C4-2B (cell line): ENCODE measurements at regions not wholly inside any gene's neighbourhood (a gene's known extent, or its start where the extent isn't known, plus 50 kb on each side); places are given as distances from the start of the nearest gene placed in this dataset.

Experiments used
- H3K27ac ChIP-seq: fragments of 450-650 bp; 2 replicates; pipeline ENCODE4 v1.5.1; 2017
- ZFX ChIP-seq: fragments of 450-650 bp; IDR thresholded peaks from 2 replicates; pipeline ENCODE4 v1.6.1; 2017
- TF ChIP-seq, protein P1 (sequence below): fragments of 450-650 bp; conservative IDR thresholded peaks from 2 replicates; pipeline ENCODE4 v1.5.1; 2017; ENCODE audit warnings: mild to moderate bottlenecking

DNA sequence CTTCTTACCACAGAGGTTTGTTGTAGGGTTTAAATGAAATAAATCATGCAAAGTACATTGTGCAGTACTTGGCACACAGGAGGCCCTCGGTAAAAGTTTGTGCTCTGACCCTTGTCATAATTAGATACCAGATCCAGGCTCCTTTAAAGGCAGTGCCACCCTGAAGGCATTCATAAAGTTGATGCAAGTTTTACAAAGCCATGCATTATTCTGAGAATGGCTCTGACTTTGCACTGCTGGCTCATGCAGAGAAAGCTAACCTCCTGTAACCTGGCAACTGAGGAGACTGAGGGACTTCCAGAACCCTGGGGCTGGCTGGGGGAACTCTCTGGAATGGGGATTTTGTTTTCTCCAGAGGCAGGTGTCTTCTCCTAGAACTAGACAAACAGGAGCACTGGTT is 570.9 kb downstream of the CCSER2 start:
- no peak for TF ChIP-seq ZFX
- TF ChIP-seq, protein P1, sequence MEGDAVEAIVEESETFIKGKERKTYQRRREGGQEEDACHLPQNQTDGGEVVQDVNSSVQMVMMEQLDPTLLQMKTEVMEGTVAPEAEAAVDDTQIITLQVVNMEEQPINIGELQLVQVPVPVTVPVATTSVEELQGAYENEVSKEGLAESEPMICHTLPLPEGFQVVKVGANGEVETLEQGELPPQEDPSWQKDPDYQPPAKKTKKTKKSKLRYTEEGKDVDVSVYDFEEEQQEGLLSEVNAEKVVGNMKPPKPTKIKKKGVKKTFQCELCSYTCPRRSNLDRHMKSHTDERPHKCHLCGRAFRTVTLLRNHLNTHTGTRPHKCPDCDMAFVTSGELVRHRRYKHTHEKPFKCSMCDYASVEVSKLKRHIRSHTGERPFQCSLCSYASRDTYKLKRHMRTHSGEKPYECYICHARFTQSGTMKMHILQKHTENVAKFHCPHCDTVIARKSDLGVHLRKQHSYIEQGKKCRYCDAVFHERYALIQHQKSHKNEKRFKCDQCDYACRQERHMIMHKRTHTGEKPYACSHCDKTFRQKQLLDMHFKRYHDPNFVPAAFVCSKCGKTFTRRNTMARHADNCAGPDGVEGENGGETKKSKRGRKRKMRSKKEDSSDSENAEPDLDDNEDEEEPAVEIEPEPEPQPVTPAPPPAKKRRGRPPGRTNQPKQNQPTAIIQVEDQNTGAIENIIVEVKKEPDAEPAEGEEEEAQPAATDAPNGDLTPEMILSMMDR = no peak

DNA sequence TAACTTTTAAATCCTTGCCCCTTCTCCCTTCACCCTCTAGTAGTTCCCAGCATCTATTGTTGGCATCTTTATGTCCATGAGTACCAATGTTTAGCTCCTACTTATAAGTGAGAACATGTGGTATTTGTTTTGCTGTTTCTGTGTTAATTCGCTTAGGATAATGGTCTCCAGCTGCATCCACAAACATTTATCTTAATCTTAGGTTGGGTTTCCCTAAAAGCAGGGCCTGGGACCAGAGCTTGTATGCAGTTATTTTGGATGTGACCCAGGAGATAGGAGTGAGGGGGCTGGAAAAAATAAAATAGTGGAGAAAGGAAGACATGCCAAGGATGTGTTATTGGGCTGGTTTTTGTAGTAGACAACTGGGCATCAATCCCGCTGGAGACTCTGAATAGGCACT is 571.8 kb downstream of the CCSER2 start:
- TF ChIP-seq, protein P1 = no peak
- no peak for TF ChIP-seq ZFX
- H3K27ac ChIP-seq = no peak overlapping the region

More for the DNA sequence above, 570.9 kb downstream of the CCSER2 start:
- no peak overlapping the region for H3K27ac ChIP-seq

DNA sequence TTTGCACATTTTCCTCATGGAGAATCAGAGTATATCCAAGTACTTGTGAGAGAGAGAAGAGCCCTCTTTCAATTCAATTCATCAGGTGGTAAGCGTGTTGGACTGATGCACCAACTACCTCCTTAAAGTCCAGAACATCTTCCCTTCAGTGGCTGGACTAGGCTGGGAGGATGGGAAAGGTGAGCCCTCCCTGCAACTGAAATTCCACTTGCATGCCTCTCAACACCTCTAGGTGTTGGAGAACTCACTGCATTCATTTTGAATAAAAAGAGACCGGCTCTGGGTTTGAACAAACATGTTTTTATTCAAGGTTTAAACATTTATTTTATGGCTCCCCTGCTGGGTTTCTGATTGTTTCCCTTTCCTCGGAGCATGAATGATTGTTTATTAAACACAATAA is 573.5 kb downstream of the CCSER2 start:
- no peak for TF ChIP-seq ZFX
- TF ChIP-seq, protein P1 = no peak
- H3K27ac ChIP-seq = no peak overlapping the region

DNA sequence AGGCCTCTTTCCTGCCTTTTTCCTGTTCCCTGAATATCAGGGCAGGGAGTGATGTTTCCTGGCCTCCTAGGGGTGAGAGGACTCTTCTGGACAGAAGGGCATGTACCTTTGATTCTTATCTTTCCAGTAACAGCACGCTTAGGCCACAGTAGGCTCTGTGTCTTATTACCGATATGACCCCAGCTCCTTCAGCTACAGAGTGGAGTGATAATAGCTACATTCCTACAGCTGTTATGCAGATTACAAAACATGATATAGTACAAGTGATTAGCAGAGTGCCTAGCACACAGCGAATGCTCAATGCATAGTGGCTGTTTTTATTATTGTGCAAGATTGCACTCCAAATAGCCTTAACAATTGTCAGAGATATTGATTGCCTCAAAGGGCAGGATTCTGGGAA is 574.2 kb downstream of the CCSER2 start:
- TF ChIP-seq, protein P1 = no peak
- no peak for TF ChIP-seq ZFX
- H3K27ac ChIP-seq = no peak overlapping the region

DNA sequence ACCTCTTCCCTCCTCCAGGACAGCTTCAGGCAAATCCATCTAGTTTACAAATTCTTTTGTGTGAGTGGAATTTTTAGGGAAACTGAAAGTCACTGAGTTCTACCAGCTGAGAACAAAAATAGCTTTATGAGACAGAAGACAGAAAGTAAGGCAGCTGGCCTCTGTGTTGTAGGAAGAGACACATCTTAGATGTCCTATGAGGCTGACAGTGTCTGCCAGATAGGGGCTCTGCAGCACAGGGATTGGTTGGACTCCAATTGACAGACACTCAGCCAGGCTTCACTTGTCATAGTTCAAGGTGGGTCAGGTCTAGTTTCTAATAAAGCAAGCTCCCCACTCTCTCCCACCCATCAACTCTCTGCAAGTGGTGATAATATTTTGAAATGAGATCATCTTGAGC is 574.9 kb downstream of the CCSER2 start:
- TF ChIP-seq, protein P1 = no peak
- no peak for TF ChIP-seq ZFX
- no peak overlapping the region for H3K27ac ChIP-seq

DNA sequence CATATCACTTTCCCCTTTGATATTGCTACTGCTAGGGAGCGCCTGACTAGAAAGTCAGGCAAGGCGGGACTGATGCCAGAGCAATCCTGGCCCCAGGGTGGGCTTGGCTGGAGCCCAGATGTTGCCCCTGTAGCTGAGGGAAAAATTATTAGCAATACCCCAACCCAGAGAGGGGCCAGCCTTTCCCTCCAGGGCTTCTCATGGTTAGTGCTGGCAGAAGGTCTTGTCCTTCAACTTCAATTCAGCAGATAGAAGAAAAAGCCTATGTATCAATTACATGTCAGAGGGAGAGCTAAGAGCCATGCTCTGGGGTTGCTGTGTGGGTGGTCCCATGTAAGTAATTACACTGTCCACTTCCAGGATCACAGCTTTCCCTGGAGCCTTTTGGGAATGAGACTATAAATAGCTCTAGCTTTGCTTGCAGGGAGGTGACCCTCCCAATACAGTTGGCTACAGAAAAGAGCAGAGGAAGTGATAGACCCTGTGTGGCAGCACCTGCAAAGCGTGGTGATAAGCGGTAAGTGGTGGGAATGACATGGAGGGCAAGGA is 579.1 kb downstream of the CCSER2 start:
- no peak for TF ChIP-seq ZFX
- TF ChIP-seq, protein P1 = no peak

DNA sequence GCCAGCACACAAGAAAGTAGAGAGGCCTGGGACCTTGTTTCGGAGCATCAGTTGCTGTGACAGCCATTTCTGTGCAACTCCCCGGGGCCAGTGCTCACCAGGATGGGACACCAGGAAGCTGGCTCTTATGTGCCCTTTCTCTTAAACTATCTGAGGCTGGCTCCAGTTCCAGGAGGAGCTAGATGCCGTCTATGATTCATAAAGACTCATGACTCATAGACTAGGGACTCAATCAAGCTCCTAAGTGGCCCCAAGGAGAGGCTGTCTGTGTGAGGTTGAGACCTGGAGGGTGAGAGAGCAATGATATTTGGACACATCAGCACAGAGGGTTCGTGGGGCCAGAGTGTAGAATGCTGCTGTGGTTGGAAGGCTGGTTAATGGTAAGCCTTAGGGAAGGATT is 580.1 kb downstream of the CCSER2 start:
- H3K27ac ChIP-seq = no peak overlapping the region
- TF ChIP-seq ZFX = no peak
- TF ChIP-seq, protein P1 = no peak

More for the DNA sequence above, 579.1 kb downstream of the CCSER2 start:
- no peak overlapping the region for H3K27ac ChIP-seq
